NCI-H82 treated with DMSO at 0.1 percent for 48 hours (cell line): ENCODE measurements at regions not wholly inside any gene's neighbourhood (a gene's known extent, or its start where the extent isn't known, plus 50 kb on each side); places are given as distances from the start of the nearest gene placed in this dataset.

Experiments
- DNase-seq: peaks from one replicate; lab custom pipeline; 2025; ENCODE audit not compliant: unreplicated experiment; lab: John Stamatoyannopoulos, UW

GRCh38 chr13:89923736-89924135, 1423.8 kb upstream of the MIR17HG start:
- no peak for DNase-seq

GRCh38 chr13:89925107-89925506, 1422.4 kb upstream of the MIR17HG start:
- no peak for DNase-seq

- no peak for DNase-seq
Measured at GRCh38 chr13:89930861-89931260, 1416.6 kb upstream of the MIR17HG start.

GRCh38 chr13:89932902-89933301, 1414.6 kb upstream of the MIR17HG start:
- DNase-seq, result no peak

- no peak for DNase-seq
Measured at GRCh38 chr13:89936256-89936655, 1411.2 kb upstream of the MIR17HG start.

GRCh38 chr13:89937420-89937819, 1410.1 kb upstream of the MIR17HG start:
- no peak for DNase-seq

- DNase-seq, result no peak
Measured at GRCh38 chr13:89940383-89940782, 1407.1 kb upstream of the MIR17HG start.

GRCh38 chr13:89943139-89943538, 1404.3 kb upstream of the MIR17HG start:
- DNase-seq, result no peak

GRCh38 chr13:89950225-89950624, 1397.3 kb upstream of the MIR17HG start:
- no peak for DNase-seq

GRCh38 chr13:89951341-89951740, 1396.1 kb upstream of the MIR17HG start:
- DNase-seq, result peak; percentile 49

GRCh38 chr13:89953581-89953980, 1393.9 kb upstream of the MIR17HG start:
- no peak for DNase-seq

GRCh38 chr13:89955773-89956172, 1391.7 kb upstream of the MIR17HG start:
- DNase-seq, result no peak

GRCh38 chr13:89959074-89959473, 1388.4 kb upstream of the MIR17HG start:
- no peak for DNase-seq

GRCh38 chr13:89965252-89965651, 1382.2 kb upstream of the MIR17HG start:
- DNase-seq, result no peak

GRCh38 chr13:89966524-89966923, 1381.0 kb upstream of the MIR17HG start:
- no peak for DNase-seq

- no peak for DNase-seq
Measured at GRCh38 chr13:89967701-89968100, 1379.8 kb upstream of the MIR17HG start.

- no peak for DNase-seq
Measured at GRCh38 chr13:89968470-89968869, 1379.0 kb upstream of the MIR17HG start.

- DNase-seq, result no peak
Measured at GRCh38 chr13:89970353-89970709, 1377.2 kb upstream of the MIR17HG start.

GRCh38 chr13:89977203-89977602, 1370.3 kb upstream of the MIR17HG start:
- no peak for DNase-seq

- DNase-seq, result no peak
Measured at GRCh38 chr13:89980896-89981295, 1366.6 kb upstream of the MIR17HG start.

GRCh38 chr13:89982407-89983095, 1364.9 kb upstream of the MIR17HG start:
- DNase-seq, result no peak

GRCh38 chr13:89988206-89988605, 1359.3 kb upstream of the MIR17HG start:
- DNase-seq, result no peak

- no peak for DNase-seq
Measured at GRCh38 chr13:90003566-90003965, 1343.9 kb upstream of the MIR17HG start.
